ENCODE measurements at regions not wholly inside any gene's neighbourhood (a gene's known extent, or its start where the extent isn't known, plus 50 kb on each side); places are given as distances from the start of the nearest gene placed in this dataset.
A peak's percentile ranks its signal among the peaks of the same experiment; 100 is the strongest.

GRCh38 chr6:166056637-166057036 lies 111.0 kb downstream of the TBXT start:
- peak; percentile 79 for DNase-seq
- peak; percentile 94 to 96 for ATAC-seq
- intact Hi-C loops (cut with DNase I): no loop called here

GRCh38 chr6:166055801-166056200 lies 111.8 kb downstream of the TBXT start:
- ATAC-seq: no peak
- no peak for DNase-seq
- intact Hi-C loops (cut with DNase I): no loop called here

GRCh38 chr6:166052837-166053236 lies 114.8 kb downstream of the TBXT start:
- intact Hi-C loops (cut with DNase I): no loop called here
- DNase-seq: no peak
- no peak for ATAC-seq

GRCh38 chr6:166050559-166050958 lies 117.1 kb downstream of the TBXT start:
- intact Hi-C loops (cut with DNase I): no loop called here
- ATAC-seq (no peak), DNase-seq (no peak)

GRCh38 chr6:166046982-166047381 lies 120.7 kb downstream of the TBXT start:
- intact Hi-C loops (cut with DNase I): no loop called here
- DNase-seq: no peak
- ATAC-seq: no peak

- intact Hi-C loops (cut with DNase I): no loop called here
- ATAC-seq: peak in 1 of 2 donors; percentile 83
- DNase-seq: no peak
These were observed 121.4 kb downstream of the TBXT start for GRCh38 chr6:166046226-166046625.

- no peak for DNase-seq
- ATAC-seq: no peak
- intact Hi-C loops (cut with DNase I): no loop called here
These were observed 121.8 kb downstream of the TBXT start for GRCh38 chr6:166045860-166046200.

- DNase-seq (no peak), ATAC-seq (no peak)
- intact Hi-C loops (cut with DNase I): no loop called here
These were observed 122.3 kb downstream of the TBXT start for GRCh38 chr6:166045173-166045859.

- intact Hi-C loops (cut with DNase I): no loop called here
- no peak for ATAC-seq
- no peak for DNase-seq
These were observed 126.4 kb downstream of the TBXT start for GRCh38 chr6:166041277-166041676.

GRCh38 chr6:166040292-166040691 lies 127.4 kb downstream of the TBXT start:
- ATAC-seq (no peak), DNase-seq (no peak)
- intact Hi-C loops (cut with DNase I): no loop called here

GRCh38 chr6:166036316-166037095 lies 131.1 kb downstream of the TBXT start:
- no peak for ATAC-seq

GRCh38 chr6:166032366-166033200 lies 135.1 kb downstream of the TBXT start:
- intact Hi-C loops (cut with DNase I): no loop called here
- DNase-seq: peak; percentile 63
- peak; percentile 77 to 98 for ATAC-seq

More at GRCh38 chr6:166036316-166037095, 131.1 kb downstream of the TBXT start:
- no peak for DNase-seq
- intact Hi-C loops (cut with DNase I): no loop called here

- no peak for DNase-seq
- ATAC-seq: no peak
- intact Hi-C loops (cut with DNase I): no loop called here
These were observed 136.4 kb downstream of the TBXT start for GRCh38 chr6:166031275-166031674.

GRCh38 chr6:166029506-166029905 lies 138.1 kb downstream of the TBXT start:
- intact Hi-C loops (cut with DNase I): no loop called here
- DNase-seq (no peak), ATAC-seq (no peak)

- ATAC-seq: no peak
These were observed 139.9 kb downstream of the TBXT start for GRCh38 chr6:166027761-166028160.

GRCh38 chr6:166026586-166027126 lies 141.0 kb downstream of the TBXT start:
- intact Hi-C loops (cut with DNase I): no loop called here
- DNase-seq: peak; percentile 33
- ATAC-seq: peak; percentile 15 to 89

More at GRCh38 chr6:166027761-166028160, 139.9 kb downstream of the TBXT start:
- intact Hi-C loops (cut with DNase I): no loop called here
- DNase-seq: no peak

GRCh38 chr6:166025149-166025898 lies 142.3 kb downstream of the TBXT start:
- ATAC-seq: peak in 1 of 2 donors; percentile 10
- DNase-seq: no peak
- intact Hi-C loops (cut with DNase I): no loop called here

GRCh38 chr6:166024252-166024651 lies 143.4 kb downstream of the TBXT start:
- intact Hi-C loops (cut with DNase I): no loop called here
- DNase-seq (no peak), ATAC-seq (no peak)

Data from left cardiac atrium (tissue), 4 donors.